NCI-H446 (cell line): ENCODE measurements at regions not wholly inside any gene's neighbourhood (a gene's known extent, or its start where the extent isn't known, plus 50 kb on each side); places are given as distances from the start of the nearest gene placed in this dataset.
"Not testable (repeated sequence)": the region's sequence is repeated elsewhere in the genome, so short reads cannot be mapped to it uniquely, and the experiment has no call there.

Experiments used
- DNase-seq, 2 experiments: peaks; one replicate each; lab custom pipeline; 2025; lab: John Stamatoyannopoulos, UW

GRCh38 chr11:23143022-23143421 lies 282.7 kb upstream of the CCDC179 start:
- DNase-seq: no peak

- no peak for DNase-seq
Measured at GRCh38 chr11:23151819-23152218, 291.5 kb upstream of the CCDC179 start.

GRCh38 chr11:23155503-23155902 lies 295.2 kb upstream of the CCDC179 start:
- DNase-seq: no peak

GRCh38 chr11:23164022-23164421 lies 303.7 kb upstream of the CCDC179 start:
- no peak for DNase-seq

DNA sequence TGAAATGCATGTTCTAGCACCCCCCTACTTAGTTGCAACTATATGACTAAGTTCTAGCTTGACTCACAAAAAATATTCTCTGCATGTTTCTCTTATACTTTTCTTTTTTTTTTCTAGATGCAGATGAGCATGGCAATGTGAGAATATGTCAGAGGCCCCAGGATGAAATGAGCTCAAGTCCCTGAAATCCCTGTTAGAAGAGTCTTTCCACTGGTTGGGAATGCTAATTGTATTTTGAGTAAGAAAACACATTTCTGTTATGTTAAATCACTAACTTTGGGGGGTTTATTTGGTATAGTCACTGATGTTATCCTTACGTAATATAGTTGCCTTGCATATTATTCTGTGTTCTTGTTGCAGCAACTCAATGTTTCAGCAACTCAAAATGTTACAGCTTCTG lies 306.1 kb upstream of the CCDC179 start:
- no peak for DNase-seq

GRCh38 chr11:23179609-23180008 lies 319.3 kb upstream of the CCDC179 start:
- no peak for DNase-seq

- DNase-seq: no peak
Measured at GRCh38 chr11:23181022-23181807, 320.9 kb upstream of the CCDC179 start.

DNA sequence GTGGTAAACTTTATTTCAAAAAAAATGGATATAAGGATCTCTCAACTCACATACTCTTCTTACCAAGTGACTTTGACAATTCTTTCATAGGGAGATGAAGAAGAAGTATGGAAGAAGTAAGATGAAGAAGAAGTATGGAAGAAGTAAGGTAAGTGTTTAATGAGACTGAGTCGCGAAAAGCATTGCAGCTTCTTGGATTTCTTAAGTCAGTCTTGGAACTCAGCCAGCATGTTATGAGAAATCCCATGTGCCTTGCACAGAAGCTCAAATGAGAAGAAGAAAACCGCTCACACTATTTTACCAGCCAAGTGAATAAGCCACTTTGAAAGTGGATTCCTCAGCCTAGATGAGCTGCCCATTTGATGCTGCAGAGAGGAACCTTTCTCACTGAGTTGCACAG lies 332.0 kb upstream of the CCDC179 start:
- no peak for DNase-seq

DNA sequence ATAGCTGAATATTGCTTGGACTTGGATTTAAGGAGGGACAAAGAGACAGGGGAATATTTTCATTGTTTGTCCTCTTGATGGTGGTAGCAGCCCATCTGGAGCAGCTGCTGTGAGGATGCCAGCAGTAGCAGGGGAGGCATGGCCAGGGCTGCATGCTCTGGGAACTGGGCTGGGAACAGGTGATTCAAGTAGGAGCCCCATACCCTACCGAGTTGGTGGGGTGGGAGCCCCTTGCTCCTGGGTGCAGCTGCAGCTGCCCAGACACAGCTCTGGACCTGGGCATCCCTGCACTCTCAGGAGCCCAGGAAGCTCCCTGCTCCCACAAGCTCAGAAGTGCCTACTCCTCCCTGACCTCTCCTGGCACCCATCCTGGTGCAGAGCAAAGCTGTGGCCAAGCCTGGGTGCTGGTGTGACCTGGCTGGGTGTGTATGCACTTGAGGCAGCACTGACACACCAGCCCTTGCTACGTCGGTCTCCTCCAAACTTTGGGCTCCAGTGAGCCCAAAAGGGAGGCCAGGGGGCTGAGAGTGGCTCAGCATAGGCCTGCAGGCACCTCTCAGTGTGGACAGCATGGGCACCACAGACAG lies 341.8 kb upstream of the CCDC179 start:
- no peak for DNase-seq

- no peak for DNase-seq
Measured at GRCh38 chr11:23202611-23203010, 342.3 kb upstream of the CCDC179 start.

DNA sequence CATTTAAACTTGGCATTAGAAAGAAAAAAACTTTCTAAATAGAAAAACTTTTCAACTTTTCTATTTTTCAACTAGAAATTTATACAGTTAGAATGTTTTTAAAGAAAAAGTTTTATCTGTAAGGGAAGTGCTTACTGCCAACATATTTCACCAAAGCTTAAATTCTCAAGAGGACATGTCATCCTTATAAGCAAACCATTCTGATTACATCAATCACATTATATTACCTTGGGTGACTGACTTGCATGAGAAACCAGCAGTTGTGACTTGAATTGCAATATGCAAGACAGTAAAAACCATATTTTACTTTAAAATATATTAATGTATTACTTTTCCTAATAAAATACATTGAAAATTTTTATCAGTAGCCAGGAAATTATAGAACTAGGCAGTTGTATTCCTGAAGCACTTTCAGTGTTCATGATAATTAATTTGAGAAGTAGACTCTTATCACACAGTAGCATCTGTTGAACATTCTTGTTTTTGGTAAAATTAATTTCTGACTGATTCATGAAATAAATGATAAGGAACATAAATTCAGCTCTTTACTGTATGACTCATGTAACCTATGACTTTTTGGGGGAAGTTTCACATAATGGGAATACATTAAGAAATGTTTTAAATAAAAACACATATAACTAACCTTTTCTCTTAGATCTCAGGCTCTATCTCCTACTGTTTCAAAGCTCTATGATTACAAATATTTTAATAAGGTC lies 345.0 kb upstream of the CCDC179 start:
- no peak for DNase-seq

GRCh38 chr11:23206741-23207336 lies 346.6 kb upstream of the CCDC179 start:
- no peak for DNase-seq

DNA sequence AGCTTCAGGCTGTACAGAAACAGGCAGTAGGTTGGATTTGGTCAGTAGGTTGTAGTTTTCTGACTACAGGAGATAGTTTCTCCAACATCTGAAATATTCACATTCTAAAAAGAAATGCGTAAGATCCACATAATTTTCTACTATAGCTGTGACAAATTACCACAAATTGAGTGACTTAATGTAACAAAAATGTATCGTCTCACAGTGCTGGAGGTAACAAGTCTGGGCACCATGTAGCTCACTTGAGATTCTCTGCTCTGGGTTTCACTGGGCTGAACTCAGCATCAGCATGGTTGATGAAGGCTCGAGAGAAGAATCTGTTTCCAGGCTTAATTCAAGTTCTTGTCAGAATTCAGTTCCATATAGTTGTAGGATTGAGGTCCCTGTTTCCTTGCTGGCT lies 350.9 kb upstream of the CCDC179 start:
- no peak for DNase-seq

DNA sequence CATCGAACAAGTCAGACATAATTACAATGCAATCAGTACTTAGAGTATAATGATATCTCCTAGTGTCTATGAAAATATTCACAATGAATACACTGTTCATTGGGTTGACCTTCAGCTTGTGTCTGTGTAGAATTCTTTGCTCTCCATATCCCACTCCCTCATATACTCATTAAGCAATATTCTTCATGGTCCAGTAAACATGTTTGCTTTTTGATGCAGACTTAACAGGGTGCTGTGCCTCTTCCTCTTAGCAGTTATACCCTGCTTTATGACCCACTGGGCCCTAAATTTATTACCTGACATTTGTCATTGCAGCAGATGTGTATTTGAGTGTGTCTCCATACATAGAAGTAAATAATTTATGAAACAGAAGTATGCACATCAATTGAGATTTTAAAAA lies 352.5 kb upstream of the CCDC179 start:
- no peak for DNase-seq

DNA sequence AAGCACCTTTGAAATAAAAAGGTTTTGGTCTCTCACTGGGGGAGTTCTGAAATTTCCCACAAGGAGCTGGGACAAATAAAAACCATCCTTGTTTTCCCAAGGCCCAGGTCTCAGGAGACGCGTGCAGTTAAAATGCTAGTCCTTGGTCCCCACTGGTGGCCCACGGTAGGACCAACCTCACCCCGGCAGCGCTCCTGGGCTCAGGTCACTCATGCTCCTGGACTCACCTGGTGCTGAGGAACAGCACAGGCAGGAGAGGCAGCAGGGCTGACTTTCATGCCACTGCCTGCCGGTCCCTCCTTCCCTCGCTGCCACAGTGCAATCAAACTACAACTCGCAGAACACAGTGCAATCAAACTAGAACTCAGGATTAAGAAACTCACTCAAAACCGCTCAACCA lies 356.8 kb upstream of the CCDC179 start:
- no peak for DNase-seq

DNA sequence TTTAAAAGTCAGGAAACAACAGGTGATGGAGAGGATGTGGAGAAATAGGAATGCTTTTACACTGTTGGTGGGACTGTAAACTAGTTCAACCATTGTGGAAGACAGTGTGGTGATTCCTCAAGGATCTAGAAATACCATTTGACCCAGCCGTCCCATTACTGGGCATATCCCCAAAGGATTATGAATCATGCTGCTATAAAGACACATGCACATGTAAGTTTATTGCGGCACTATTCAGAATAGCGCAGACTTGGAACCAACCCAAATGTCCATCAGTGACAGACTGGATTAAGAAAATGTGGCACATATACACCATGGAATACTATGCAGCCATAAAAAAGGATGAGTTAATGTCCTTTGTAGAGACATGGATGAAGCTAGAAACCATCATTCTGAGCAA lies 359.8 kb upstream of the CCDC179 start:
- DNase-seq: not testable (repeated sequence)

DNA sequence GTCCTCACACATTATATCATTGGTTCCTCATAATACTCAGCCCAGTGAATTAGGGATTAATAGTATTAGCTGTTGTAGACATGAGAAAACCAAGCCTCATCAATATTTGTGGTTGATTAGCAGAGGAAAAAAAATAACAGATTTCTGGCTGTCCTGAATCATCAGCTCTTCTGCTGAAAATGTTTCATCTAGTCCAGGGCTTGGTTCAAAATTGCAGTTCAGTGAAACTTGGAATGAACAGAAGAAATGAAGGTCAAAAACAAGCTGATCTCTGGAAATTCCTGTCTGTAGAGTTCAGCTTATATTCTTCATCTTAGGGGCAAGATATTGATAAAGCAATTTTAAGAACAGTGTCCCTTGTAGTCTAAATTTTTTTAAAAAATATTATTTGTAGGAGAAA lies 361.1 kb upstream of the CCDC179 start:
- no peak for DNase-seq

DNA sequence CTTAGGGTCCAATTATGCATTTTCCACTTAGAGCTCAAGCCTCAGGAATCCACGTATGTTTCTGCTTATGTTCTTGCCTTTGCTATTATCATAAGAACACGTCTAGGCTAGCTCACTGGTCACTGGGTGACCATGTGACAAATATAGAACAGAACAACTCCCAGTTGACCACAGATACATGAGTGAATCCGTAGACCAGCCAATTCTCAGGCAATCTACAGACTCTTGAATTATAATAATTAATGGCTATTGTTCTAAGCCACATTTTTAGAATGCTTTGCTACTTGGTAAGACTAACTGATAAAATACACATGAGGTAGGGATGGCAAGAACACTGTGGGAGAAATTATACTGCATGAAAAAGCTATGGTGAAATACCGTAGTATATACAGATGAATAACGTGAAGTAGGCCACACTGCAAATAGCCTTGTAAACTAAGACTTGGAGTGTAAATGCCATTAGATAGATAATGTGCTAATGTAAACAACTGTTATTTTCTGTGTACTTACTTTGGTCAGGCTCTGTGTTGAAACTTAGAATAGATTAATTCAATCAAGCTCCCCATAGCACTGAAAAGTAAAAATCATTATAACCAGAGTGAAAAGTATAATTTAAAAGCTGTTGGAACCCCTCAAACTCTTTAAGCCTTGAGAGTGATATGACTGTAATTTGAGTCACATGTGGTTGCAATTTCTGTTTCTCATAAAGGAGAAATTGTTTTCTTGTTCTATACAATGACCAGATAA lies 366.2 kb upstream of the CCDC179 start:
- DNase-seq: no peak

DNA sequence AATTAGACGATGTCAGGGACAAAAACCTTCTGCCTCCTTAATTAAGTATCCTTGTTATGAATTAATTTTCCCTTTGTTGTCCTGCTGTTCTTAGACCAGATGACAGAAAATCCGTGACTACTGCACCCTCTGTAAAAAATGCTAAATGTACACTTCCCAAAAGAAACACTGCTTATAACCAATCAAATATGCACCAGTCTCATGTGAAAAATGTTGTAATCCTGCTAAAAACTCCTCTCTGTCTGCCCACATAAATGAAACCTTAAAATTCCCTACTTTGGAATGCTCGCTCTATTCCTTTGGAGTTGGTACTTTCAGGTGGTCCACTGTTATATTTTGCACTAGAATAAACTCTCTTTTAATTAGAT lies 366.8 kb upstream of the CCDC179 start:
- no peak for DNase-seq

GRCh38 chr11:23232652-23233051 lies 372.4 kb upstream of the CCDC179 start:
- no peak for DNase-seq

DNA sequence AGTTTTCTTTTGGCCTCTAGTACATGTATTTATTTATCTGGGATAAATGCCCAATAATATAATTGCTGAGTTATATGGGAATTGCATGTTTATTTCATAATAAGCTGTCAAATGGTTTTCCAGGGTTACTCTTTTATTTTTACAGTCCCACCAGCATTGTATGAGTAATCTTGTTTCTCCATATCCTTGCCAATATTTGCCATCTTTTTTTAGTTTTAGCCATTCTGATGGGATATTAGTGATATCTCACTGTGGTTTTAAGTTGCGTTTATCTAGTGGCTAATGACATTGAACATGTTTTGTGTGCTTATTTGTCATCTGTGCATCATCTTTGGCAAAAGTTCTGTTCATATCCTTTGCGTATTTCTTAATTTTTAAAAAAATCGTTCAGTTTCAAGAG lies 372.8 kb upstream of the CCDC179 start:
- DNase-seq: no peak
